PC-9 (cell line): ENCODE measurements at regions not wholly inside any gene's neighbourhood (a gene's known extent, or its start where the extent isn't known, plus 50 kb on each side); places are given as distances from the start of the nearest gene placed in this dataset.

ENCODE experiments used
- BruUV-seq: library from RNA; stranded (reverse); fragments of 400-500 nt; replicated peaks from 2 replicates; lab custom pipeline; 2021; lab: Mats Ljungman, UMichigan
- CTCF ChIA-PET: fragments of 300-600 bp; sonication (Branson Sonifier 250); formaldehyde crosslinking; loops from one replicate; lab custom pipeline; 2022; ENCODE audit warnings: antibody characterized with exemption; lab: Charles Lee
- POLR2A ChIA-PET: fragments of 300-600 bp; sonication (Branson Sonifier 250); formaldehyde crosslinking; loops from one replicate; lab custom pipeline; 2022; ENCODE audit warnings: antibody characterized with exemption; ENCODE audit not compliant: unreplicated experiment; lab: Charles Lee
- DNase-seq, 2 experiments: peaks; one replicate each; pipeline versions ENCODE4 v3.0.0 to v3.0.0-alpha.2; 2015 to 2022; ENCODE audit warnings: mixed read lengths in 1 of 2
- H2AFZ ChIP-seq: fragments of 200-600 bp; sonication (generic); 2 replicates; pipeline ENCODE4 v1.8.1; 2017; ENCODE audit warnings: antibody characterized with exemption
- H3F3A ChIP-seq: fragments of 200-600 bp; sonication (generic); 2 replicates; pipeline ENCODE4 v1.8.1; 2017; ENCODE audit warnings: antibody characterized with exemption, mild to moderate bottlenecking, low read depth; ENCODE audit not compliant: insufficient read depth
- H3K27ac ChIP-seq: fragments of 200-600 bp; sonication (generic); 2 replicates; pipeline ENCODE4 v1.6.1; 2016; ENCODE audit warnings: mixed run types
- H3K27me3 ChIP-seq: fragments of 200-600 bp; sonication (generic); 2 replicates; pipeline ENCODE4 v1.6.1; 2016; ENCODE audit warnings: low read depth, mixed run types; ENCODE audit not compliant: insufficient read depth
- H3K36me3 ChIP-seq: fragments of 200-600 bp; sonication (generic); 2 replicates; pipeline ENCODE4 v1.6.1; 2016; ENCODE audit warnings: low read depth, mixed run types
- H3K4me1 ChIP-seq: fragments of 200-600 bp; sonication (generic); replicated peaks from 2 replicates; pipeline ENCODE4 v1.6.1; 2016; ENCODE audit warnings: mixed run types; ENCODE audit not compliant: insufficient read depth
- H3K4me2 ChIP-seq: fragments of 200-600 bp; sonication (generic); 2 replicates; pipeline ENCODE4 v1.6.1; 2017; ENCODE audit warnings: mixed run types
- H3K4me3 ChIP-seq: fragments of 200-600 bp; sonication (generic); 2 replicates; pipeline ENCODE4 v1.6.1; 2016; ENCODE audit warnings: mixed run types
- H3K79me2 ChIP-seq: fragments of 200-600 bp; sonication (generic); 2 replicates; pipeline ENCODE4 v1.6.1; 2017; ENCODE audit warnings: low read depth, mixed run types
- H3K9me2 ChIP-seq: fragments of 200-600 bp; sonication (generic); 2 replicates; pipeline ENCODE4 v1.8.1; 2017; ENCODE audit warnings: mild to moderate bottlenecking; ENCODE audit not compliant: insufficient read depth
- H3K9me3 ChIP-seq: fragments of 200-600 bp; sonication (generic); 2 replicates; pipeline ENCODE4 v1.8.1; 2016; ENCODE audit warnings: low read depth; ENCODE audit not compliant: insufficient read depth
- H4K20me1 ChIP-seq: fragments of 200-600 bp; sonication (generic); 2 replicates; pipeline ENCODE4 v1.8.1; 2017; ENCODE audit not compliant: insufficient read depth
- CTCF ChIP-seq: fragments of 200-600 bp; sonication (generic); conservative IDR thresholded peaks from 2 replicates; pipeline ENCODE4 v1.6.1; 2017; ENCODE audit warnings: mixed run types, antibody characterized with exemption, mild to moderate bottlenecking, moderate library complexity
- EZH2 ChIP-seq: fragments of 200-600 bp; sonication (generic); IDR thresholded peaks from 2 replicates; pipeline ENCODE4 v1.8.0; 2017; ENCODE audit warnings: antibody characterized with exemption, low read depth
- intact Hi-C: fragments of 100-400 bp; cut with micrococcal nuclease; formaldehyde crosslinking; loops from one replicate; pipeline ENCODE4 v1.10.0; 2022; ENCODE audit not compliant: unreplicated experiment

GRCh38 chr4:181679754-181680153, 563.4 kb upstream of the TENM3 start:
- no peaks in the 10 kb centered on the region for H3K9me3 ChIP-seq
- no peak for DNase-seq
- H3F3A ChIP-seq, result no peaks in the 10 kb centered on the region
- no peak overlapping the region for H3K4me3 ChIP-seq
- no peaks in the 10 kb centered on the region for H3K79me2 ChIP-seq
- H3K27ac ChIP-seq, result no peak overlapping the region
- H3K27me3 ChIP-seq, result no peaks in the 10 kb centered on the region
- no peaks in the 10 kb centered on the region for H3K36me3 ChIP-seq
- H2AFZ ChIP-seq, result no peak overlapping the region
- ChIA-PET POLR2A (no interaction called here), CTCF (no interaction called here)
- intact Hi-C loops, result no loop called here
- no TSS peak for BruUV-seq
- H3K4me1 ChIP-seq, result no peaks in the 10 kb centered on the region
- TF ChIP-seq CTCF (no peak), EZH2 (no peak)
- no peaks in the 10 kb centered on the region for H3K9me2 ChIP-seq
- no peak overlapping the region for H3K4me2 ChIP-seq
- no peaks in the 10 kb centered on the region for H4K20me1 ChIP-seq

GRCh38 chr4:181682367-181683047, 560.7 kb upstream of the TENM3 start:
- no peak overlapping the region for H2AFZ ChIP-seq
- DNase-seq, result no peak
- H3K4me1 ChIP-seq, result no peaks in the 10 kb centered on the region
- H3F3A ChIP-seq, result no peaks in the 10 kb centered on the region
- no peak overlapping the region for H3K27ac ChIP-seq
- no peaks in the 10 kb centered on the region for H4K20me1 ChIP-seq
- H3K9me3 ChIP-seq, result no peaks in the 10 kb centered on the region
- TF ChIP-seq CTCF, result no peak
- no peak for TF ChIP-seq EZH2
- intact Hi-C loops, result no loop called here
- no peak overlapping the region for H3K4me3 ChIP-seq
- POLR2A ChIA-PET, result no interaction called here
- CTCF ChIA-PET, result no interaction called here
- no peak overlapping the region for H3K4me2 ChIP-seq
- no peaks in the 10 kb centered on the region for H3K27me3 ChIP-seq
- BruUV-seq, result no TSS peak
- no peaks in the 10 kb centered on the region for H3K36me3 ChIP-seq
- H3K79me2 ChIP-seq, result no peaks in the 10 kb centered on the region
- H3K9me2 ChIP-seq, result no peaks in the 10 kb centered on the region

GRCh38 chr4:181684310-181684709, 558.9 kb upstream of the TENM3 start:
- POLR2A ChIA-PET, result no interaction called here
- H2AFZ ChIP-seq, result no peak overlapping the region
- no peaks in the 10 kb centered on the region for H3K79me2 ChIP-seq
- H3K4me1 ChIP-seq, result no peaks in the 10 kb centered on the region
- no TSS peak for BruUV-seq
- no peaks in the 10 kb centered on the region for H3K9me3 ChIP-seq
- no peak for DNase-seq
- H3K27ac ChIP-seq, result no peak overlapping the region
- H3K27me3 ChIP-seq, result no peaks in the 10 kb centered on the region
- H3K36me3 ChIP-seq, result no peaks in the 10 kb centered on the region
- no peak overlapping the region for H3K4me2 ChIP-seq
- no peaks in the 10 kb centered on the region for H3F3A ChIP-seq
- H3K4me3 ChIP-seq, result no peak overlapping the region
- no peaks in the 10 kb centered on the region for H4K20me1 ChIP-seq
- CTCF ChIA-PET, result no interaction called here
- H3K9me2 ChIP-seq, result no peaks in the 10 kb centered on the region
- TF ChIP-seq CTCF, result no peak
- TF ChIP-seq EZH2, result no peak
- intact Hi-C loops, result no loop called here
